ENCODE measurements at regions not wholly inside any gene's neighbourhood (a gene's known extent, or its start where the extent isn't known, plus 50 kb on each side); places are given as distances from the start of the nearest gene placed in this dataset.

- no peak overlapping the region for H3K4me3 Mint-ChIP-seq
- no peaks in the 10 kb centered on the region for H3K9me3 ChIP-seq (ENCODE audit: control insufficient read depth in 1 of 2, low read length in 2 of 2)
- H3K27me3 ChIP-seq (ENCODE audit: insufficient read depth, low read length): no peaks in the 10 kb centered on the region
- no peak overlapping the region for H3K27ac Mint-ChIP-seq
- H3K27me3 Mint-ChIP-seq: peaks cover 6% of the 10 kb centered on the region in 2 donors
- DNase-seq: no peak
- H3K36me3 Mint-ChIP-seq: no peaks in the 10 kb centered on the region
- peaks cover 0 to 2% (median 0%) of the 10 kb centered on the region in 8 donors for H3K9me3 Mint-ChIP-seq
- H3K4me1 ChIP-seq (ENCODE audit: insufficient read depth, low read length): no peaks in the 10 kb centered on the region
- H3K36me3 ChIP-seq (ENCODE audit: insufficient read depth, low read length): no peaks in the 10 kb centered on the region
- H3K4me1 Mint-ChIP-seq: no peaks in the 10 kb centered on the region
- ChIA-PET POLR2A (ENCODE audit: partially characterized antibody) (no interaction called here), CTCF (ENCODE audit: partially characterized antibody) (no interaction called here)
- no peak overlapping the region for H3K4me3 ChIP-seq (ENCODE audit: low read length in 2 of 2)
- intact Hi-C loops (cut with micrococcal nuclease): no loop called here
- H3K27ac ChIP-seq (ENCODE audit: low read depth, low read length): no peak overlapping the region
These were observed 79.3 kb downstream of the PCTP start for GRCh38 chr17:55829995-55830612.

GRCh38 chr17:55830699-55831471 lies 80.0 kb downstream of the PCTP start:
- no peaks in the 10 kb centered on the region for H3K36me3 ChIP-seq (ENCODE audit: insufficient read depth, low read length)
- H3K4me3 ChIP-seq (ENCODE audit: low read length in 2 of 2): no peak overlapping the region
- H3K27me3 ChIP-seq (ENCODE audit: insufficient read depth, low read length): no peaks in the 10 kb centered on the region
- H3K27ac Mint-ChIP-seq: no peak overlapping the region
- DNase-seq: no peak
- ChIA-PET CTCF (ENCODE audit: partially characterized antibody) (no interaction called here), POLR2A (ENCODE audit: partially characterized antibody) (no interaction called here)
- no peaks in the 10 kb centered on the region for H3K36me3 Mint-ChIP-seq
- H3K27ac ChIP-seq (ENCODE audit: low read depth, low read length): no peak overlapping the region
- no peaks in the 10 kb centered on the region for H3K4me1 Mint-ChIP-seq
- intact Hi-C loops (cut with micrococcal nuclease): no loop called here
- peaks cover 0 to 2% (median 0%) of the 10 kb centered on the region in 8 donors for H3K9me3 Mint-ChIP-seq
- H3K27me3 Mint-ChIP-seq: peaks cover 4 to 9% of the 10 kb centered on the region in 2 donors
- H3K9me3 ChIP-seq (ENCODE audit: control insufficient read depth in 1 of 2, low read length in 2 of 2): no peaks in the 10 kb centered on the region
- no peak overlapping the region for H3K4me3 Mint-ChIP-seq
- no peaks in the 10 kb centered on the region for H3K4me1 ChIP-seq (ENCODE audit: insufficient read depth, low read length)

DNA sequence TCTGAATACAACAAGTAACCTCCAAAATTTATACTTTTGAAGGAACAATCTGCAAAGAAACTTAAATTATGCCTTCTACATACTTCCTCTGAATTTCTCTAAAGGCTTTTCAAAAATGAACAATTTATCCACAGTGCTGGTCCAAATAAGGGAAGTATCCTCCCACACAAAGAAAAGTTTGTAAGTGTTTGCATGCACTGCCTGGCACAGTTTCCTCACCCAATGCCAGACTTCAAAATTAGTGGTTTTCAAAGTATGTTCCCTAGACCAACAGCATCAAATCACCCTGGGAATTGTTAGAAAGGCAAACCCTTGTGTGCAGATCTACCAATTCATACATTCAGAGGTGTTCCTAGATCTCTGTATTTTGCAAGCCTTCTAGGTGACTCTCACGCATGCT lies 82.5 kb downstream of the PCTP start:
- H3K27ac Mint-ChIP-seq: no peak overlapping the region
- Histone ChIP-seq H3K4me3 (ENCODE audit: low read length in 2 of 2) (no peak overlapping the region), H3K36me3 (ENCODE audit: insufficient read depth, low read length) (no peaks in the 10 kb centered on the region), H3K27me3 (ENCODE audit: insufficient read depth, low read length) (no peaks in the 10 kb centered on the region), H3K4me1 (ENCODE audit: insufficient read depth, low read length) (no peaks in the 10 kb centered on the region), H3K9me3 (ENCODE audit: control insufficient read depth in 1 of 2, low read length in 2 of 2) (no peaks in the 10 kb centered on the region), H3K27ac (ENCODE audit: low read depth, low read length) (no peak overlapping the region)
- no peak for DNase-seq
- no peaks in the 10 kb centered on the region for H3K4me1 Mint-ChIP-seq
- H3K36me3 Mint-ChIP-seq: no peaks in the 10 kb centered on the region
- ChIA-PET CTCF (ENCODE audit: partially characterized antibody) (no interaction called here), POLR2A (ENCODE audit: partially characterized antibody) (no interaction called here)
- H3K4me3 Mint-ChIP-seq: no peak overlapping the region
- H3K9me3 Mint-ChIP-seq: peaks cover 0 to 7% (median under 1%) of the 10 kb centered on the region in 8 donors
- H3K27me3 Mint-ChIP-seq: peaks cover 7 to 15% of the 10 kb centered on the region in 2 donors
- intact Hi-C loops (cut with micrococcal nuclease): no loop called here

DNA sequence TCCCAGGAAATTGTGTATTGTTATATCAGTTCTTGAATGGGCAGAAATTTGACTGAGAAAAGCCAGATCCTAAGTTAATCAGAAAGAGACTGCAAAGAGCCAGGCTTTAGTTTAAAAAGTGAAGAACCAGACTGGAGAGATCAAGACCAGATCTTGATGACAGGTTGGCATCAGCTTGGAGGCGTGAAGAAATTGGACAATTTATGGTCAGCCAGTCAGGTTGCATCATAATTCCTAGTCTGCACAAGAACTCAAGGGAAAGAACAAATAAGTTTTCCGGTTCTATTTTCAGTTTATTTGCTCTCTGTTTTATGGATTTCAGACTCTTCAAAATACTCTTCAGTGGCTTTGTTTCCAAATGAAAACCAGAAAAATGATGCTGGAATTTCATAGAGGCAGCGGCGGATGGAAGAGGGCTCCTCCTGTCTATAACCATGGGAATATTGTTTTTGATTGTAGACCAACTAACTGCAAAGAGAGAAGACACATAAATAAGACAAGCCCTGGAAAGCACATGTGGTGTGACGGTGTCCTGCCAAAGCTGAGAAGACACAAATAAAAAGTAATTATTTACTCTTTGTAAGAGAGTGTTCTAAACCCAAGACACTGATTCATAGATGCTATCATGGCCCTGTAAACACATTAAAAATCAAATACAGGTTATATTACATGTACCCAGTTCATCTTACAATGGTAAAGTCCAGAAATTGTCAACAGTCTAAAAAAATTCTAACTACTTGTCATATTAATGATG lies 91.7 kb downstream of the PCTP start:
- Histone ChIP-seq H3K36me3 (ENCODE audit: insufficient read depth, low read length) (no peaks in the 10 kb centered on the region), H3K27me3 (ENCODE audit: insufficient read depth, low read length) (no peaks in the 10 kb centered on the region), H3K9me3 (ENCODE audit: control insufficient read depth in 1 of 2, low read length in 2 of 2) (no peaks in the 10 kb centered on the region), H3K4me3 (ENCODE audit: low read length in 2 of 2) (no peak overlapping the region), H3K27ac (ENCODE audit: low read depth, low read length) (no peak overlapping the region), H3K4me1 (ENCODE audit: insufficient read depth, low read length) (no peaks in the 10 kb centered on the region)
- POLR2A ChIA-PET (ENCODE audit: partially characterized antibody): no interaction called here
- DNase-seq: no peak
- Mint-ChIP-seq H3K27ac (no peak overlapping the region), H3K27me3 (peaks cover 10 to 11% of the 10 kb centered on the region in 2 donors), H3K4me3 (no peak overlapping the region), H3K36me3 (no peaks in the 10 kb centered on the region), H3K4me1 (no peaks in the 10 kb centered on the region), H3K9me3 (peaks cover 0 to 3% (median 0%) of the 10 kb centered on the region in 8 donors)
- CTCF ChIA-PET (ENCODE audit: partially characterized antibody): no interaction called here
- intact Hi-C loops (cut with micrococcal nuclease): no loop called here

GRCh38 chr17:55843785-55844184 lies 92.9 kb downstream of the PCTP start:
- Mint-ChIP-seq H3K36me3 (no peaks in the 10 kb centered on the region), H3K9me3 (no peaks in the 10 kb centered on the region), H3K27me3 (peaks cover 7 to 10% of the 10 kb centered on the region in 2 donors), H3K4me1 (no peaks in the 10 kb centered on the region), H3K4me3 (no peak overlapping the region), H3K27ac (no peak overlapping the region)
- Histone ChIP-seq H3K4me3 (ENCODE audit: low read length in 2 of 2) (no peak overlapping the region), H3K27ac (ENCODE audit: low read depth, low read length) (no peak overlapping the region), H3K36me3 (ENCODE audit: insufficient read depth, low read length) (no peaks in the 10 kb centered on the region), H3K9me3 (ENCODE audit: control insufficient read depth in 1 of 2, low read length in 2 of 2) (no peaks in the 10 kb centered on the region), H3K27me3 (ENCODE audit: insufficient read depth, low read length) (no peaks in the 10 kb centered on the region), H3K4me1 (ENCODE audit: insufficient read depth, low read length) (no peaks in the 10 kb centered on the region)
- ChIA-PET POLR2A (ENCODE audit: partially characterized antibody) (no interaction called here), CTCF (ENCODE audit: partially characterized antibody) (no interaction called here)
- DNase-seq: no peak
- intact Hi-C loops (cut with micrococcal nuclease): no loop called here

GRCh38 chr17:55845385-55845784 lies 94.5 kb downstream of the PCTP start:
- Mint-ChIP-seq H3K4me1 (no peaks in the 10 kb centered on the region), H3K27me3 (peaks cover 7 to 10% of the 10 kb centered on the region in 2 donors), H3K9me3 (no peaks in the 10 kb centered on the region), H3K27ac (no peak overlapping the region), H3K4me3 (no peak overlapping the region), H3K36me3 (no peaks in the 10 kb centered on the region)
- ChIA-PET POLR2A (ENCODE audit: partially characterized antibody) (interaction anchor here (0.6 kb wide), 1 partner anchor 16 kb away, joined by 3 read pairs; no protein-coding TSS in a partner anchor), CTCF (ENCODE audit: partially characterized antibody) (no interaction called here)
- DNase-seq: no peak
- Histone ChIP-seq H3K27ac (ENCODE audit: low read depth, low read length) (no peak overlapping the region), H3K4me1 (ENCODE audit: insufficient read depth, low read length) (no peaks in the 10 kb centered on the region), H3K9me3 (ENCODE audit: control insufficient read depth in 1 of 2, low read length in 2 of 2) (no peaks in the 10 kb centered on the region), H3K27me3 (ENCODE audit: insufficient read depth, low read length) (no peaks in the 10 kb centered on the region), H3K4me3 (ENCODE audit: low read length in 2 of 2) (no peak overlapping the region), H3K36me3 (ENCODE audit: insufficient read depth, low read length) (no peaks in the 10 kb centered on the region)
- intact Hi-C loops (cut with micrococcal nuclease): no loop called here

- no peak overlapping the region for H3K4me3 ChIP-seq (ENCODE audit: low read length in 2 of 2)
- POLR2A ChIA-PET (ENCODE audit: partially characterized antibody): no interaction called here
- no peak overlapping the region for H3K27ac ChIP-seq (ENCODE audit: low read depth, low read length)
- Mint-ChIP-seq H3K4me1 (no peaks in the 10 kb centered on the region), H3K36me3 (no peaks in the 10 kb centered on the region), H3K27ac (no peak overlapping the region), H3K9me3 (no peaks in the 10 kb centered on the region), H3K27me3 (peaks cover 7 to 8% of the 10 kb centered on the region in 2 donors), H3K4me3 (no peak overlapping the region)
- no peaks in the 10 kb centered on the region for H3K36me3 ChIP-seq (ENCODE audit: insufficient read depth, low read length)
- no peak for DNase-seq
- H3K4me1 ChIP-seq (ENCODE audit: insufficient read depth, low read length): no peaks in the 10 kb centered on the region
- no peaks in the 10 kb centered on the region for H3K27me3 ChIP-seq (ENCODE audit: insufficient read depth, low read length)
- intact Hi-C loops (cut with micrococcal nuclease): no loop called here
- no peaks in the 10 kb centered on the region for H3K9me3 ChIP-seq (ENCODE audit: control insufficient read depth in 1 of 2, low read length in 2 of 2)
- CTCF ChIA-PET (ENCODE audit: partially characterized antibody): no interaction called here
These were observed 95.9 kb downstream of the PCTP start for GRCh38 chr17:55846745-55847144.

Measured in CD4-positive, alpha-beta memory T cell (primary cell).